Endodermal cell (in vitro differentiated cells): ENCODE measurements at regions not wholly inside any gene's neighbourhood (a gene's known extent, or its start where the extent isn't known, plus 50 kb on each side); places are given as distances from the start of the nearest gene placed in this dataset.

Experiments used
- DNase-seq: peaks from one replicate; pipeline ENCODE4 v3.0.0-alpha.2; 2017
- H3K27ac ChIP-seq: 2 replicates; pipeline ENCODE4 v1.5.1; 2013; ENCODE audit warnings: mild to moderate bottlenecking, low read depth, low read length, moderate library complexity
- H3K27me3 ChIP-seq: 2 replicates; pipeline ENCODE4 v1.6.1; 2013; ENCODE audit warnings: mild to moderate bottlenecking, low read length, moderate library complexity; ENCODE audit not compliant: insufficient read depth, control insufficient read depth, poor library complexity, severe bottlenecking
- H3K36me3 ChIP-seq: 2 replicates; pipeline ENCODE4 v1.7.0; 2013; ENCODE audit warnings: mild to moderate bottlenecking, low read length, moderate library complexity; ENCODE audit not compliant: control insufficient read depth, insufficient read depth
- H3K4me1 ChIP-seq: one replicate; pipeline ENCODE4 v1.7.0; 2013; ENCODE audit warnings: low read length; ENCODE audit not compliant: control insufficient read depth, insufficient read depth
- H3K4me3 ChIP-seq: 2 replicates; pipeline ENCODE4 v1.5.1; 2013; ENCODE audit warnings: mild to moderate bottlenecking, low read length, moderate library complexity
- H3K9ac ChIP-seq: 2 replicates; pipeline ENCODE4 v1.6.1; 2013; ENCODE audit warnings: mild to moderate bottlenecking, low read length, moderate library complexity; ENCODE audit not compliant: poor library complexity, severe bottlenecking; ENCODE audit errors: extremely low read depth
- H3K9me3 ChIP-seq: 2 replicates; pipeline ENCODE4 v1.6.1; 2013; ENCODE audit warnings: mild to moderate bottlenecking, low read length, moderate library complexity; ENCODE audit not compliant: control insufficient read depth
- H3K27ac Mint-ChIP-seq: 2 replicates; pipeline ENCODE4 v1.8.0; 2020; ENCODE audit warnings: mixed read lengths
- H3K27me3 Mint-ChIP-seq: 2 replicates; pipeline ENCODE4 v1.8.0; 2021; ENCODE audit warnings: mild to moderate bottlenecking, mixed read lengths; ENCODE audit not compliant: insufficient read depth
- H3K36me3 Mint-ChIP-seq: 2 replicates; pipeline ENCODE4 v1.8.0; 2020; ENCODE audit warnings: low read depth, mixed read lengths
- H3K4me1 Mint-ChIP-seq: 2 replicates; pipeline ENCODE4 v1.8.0; 2020; ENCODE audit warnings: mixed read lengths
- H3K4me3 Mint-ChIP-seq: 2 replicates; pipeline ENCODE4 v1.8.0; 2020; ENCODE audit warnings: mild to moderate bottlenecking, moderate library complexity, mixed read lengths
- H3K9me3 Mint-ChIP-seq: 2 replicates; pipeline ENCODE4 v1.8.0; 2020; ENCODE audit warnings: mild to moderate bottlenecking, mixed read lengths
- CTCF ChIP-seq: fragments of 200-600 bp; sonication (generic); conservative IDR thresholded peaks from 2 replicates; pipeline ENCODE4 v1.5.0; 2021; ENCODE audit warnings: antibody characterized with exemption, mild to moderate bottlenecking
- WGBS, 2 experiments: methylation state at CpG; one replicate each; pipeline versions ENCODE4 v1.1.5 to v1.1.7; 2013; ENCODE audit warnings: missing lambda C conversion rate in 2 of 2, mixed read lengths in 1 of 2; ENCODE audit not compliant: insufficient coverage in 1 of 2, insufficient read length in 1 of 2; 5-methylcytosine and 5-hydroxymethylcytosine counted together

GRCh38 chr4:20478412-20478811, 221.8 kb upstream of the PACRGL start:
- Histone ChIP-seq H3K9me3 (no peaks in the 10 kb centered on the region), H3K9ac (no peak overlapping the region), H3K36me3 (no peaks in the 10 kb centered on the region), H3K27ac (no peak overlapping the region), H3K27me3 (no peaks in the 10 kb centered on the region), H3K4me3 (no peak overlapping the region), H3K4me1 (no peaks in the 10 kb centered on the region)
- Mint-ChIP-seq H3K9me3 (no peaks in the 10 kb centered on the region), H3K27ac (no peak overlapping the region), H3K36me3 (no peaks in the 10 kb centered on the region), H3K4me1 (no peaks in the 10 kb centered on the region), H3K27me3 (no peaks in the 10 kb centered on the region), H3K4me3 (no peak overlapping the region)
- TF ChIP-seq CTCF = no peak
- DNase-seq = no peak
- 95% methylated on average over 1 of the region's 1 CpG; no CpG with 5 or more reads in 1 of the 2 experiments for WGBS, 2 experiments

GRCh38 chr4:20480165-20480947, 219.9 kb upstream of the PACRGL start:
- no peak overlapping the region for H3K4me3 Mint-ChIP-seq
- no peak for TF ChIP-seq CTCF
- H3K27me3 ChIP-seq = no peaks in the 10 kb centered on the region
- H3K4me1 Mint-ChIP-seq = no peaks in the 10 kb centered on the region
- 92 to 99% methylated on average over 6 to 7 of the region's 7 CpGs for WGBS, 2 experiments
- no peak overlapping the region for H3K9ac ChIP-seq
- no peak overlapping the region for H3K27ac ChIP-seq
- H3K27ac Mint-ChIP-seq = no peak overlapping the region
- H3K9me3 Mint-ChIP-seq = no peaks in the 10 kb centered on the region
- H3K4me3 ChIP-seq = no peak overlapping the region
- no peaks in the 10 kb centered on the region for H3K36me3 Mint-ChIP-seq
- H3K27me3 Mint-ChIP-seq = no peaks in the 10 kb centered on the region
- no peaks in the 10 kb centered on the region for H3K4me1 ChIP-seq
- no peaks in the 10 kb centered on the region for H3K9me3 ChIP-seq
- no peaks in the 10 kb centered on the region for H3K36me3 ChIP-seq
- no peak for DNase-seq

GRCh38 chr4:20483416-20483815, 216.8 kb upstream of the PACRGL start:
- H3K4me3 Mint-ChIP-seq = no peak overlapping the region
- DNase-seq = no peak
- Histone ChIP-seq H3K27ac (no peak overlapping the region), H3K27me3 (no peaks in the 10 kb centered on the region), H3K36me3 (no peaks in the 10 kb centered on the region), H3K9ac (no peak overlapping the region), H3K9me3 (no peaks in the 10 kb centered on the region), H3K4me1 (no peaks in the 10 kb centered on the region), H3K4me3 (no peak overlapping the region)
- no peak overlapping the region for H3K27ac Mint-ChIP-seq
- no peaks in the 10 kb centered on the region for H3K9me3 Mint-ChIP-seq
- H3K27me3 Mint-ChIP-seq = no peaks in the 10 kb centered on the region
- H3K36me3 Mint-ChIP-seq = no peaks in the 10 kb centered on the region
- no peak for TF ChIP-seq CTCF
- WGBS, 2 experiments = no CpG with 5 or more reads among the region's 1 CpG
- no peaks in the 10 kb centered on the region for H3K4me1 Mint-ChIP-seq
